ENCODE measurements at regions not wholly inside any gene's neighbourhood (a gene's known extent, or its start where the extent isn't known, plus 50 kb on each side); places are given as distances from the start of the nearest gene placed in this dataset.
"Not testable (repeated sequence)": the region's sequence is repeated elsewhere in the genome, so short reads cannot be mapped to it uniquely, and the experiment has no call there.

DNA sequence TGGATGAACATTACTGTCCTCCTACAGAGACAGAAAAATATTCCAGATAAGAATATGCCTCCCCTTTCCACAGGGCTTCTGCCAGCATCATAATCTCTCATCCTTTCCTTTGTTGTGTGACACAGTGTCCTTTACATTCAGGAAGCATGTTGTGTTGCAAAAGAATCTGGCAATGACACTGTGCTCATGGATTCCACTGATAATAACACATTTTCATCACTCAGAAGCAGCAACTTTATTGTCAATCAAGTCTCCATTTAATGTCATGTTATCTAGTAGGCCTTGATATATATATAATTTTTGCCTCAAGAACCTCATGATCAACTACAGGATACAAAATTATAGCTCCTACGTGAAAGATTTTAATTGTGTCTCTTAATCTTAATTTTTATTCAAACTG is 833.9 kb downstream of the FSTL5 start:
- DNase-seq: no peak

DNA sequence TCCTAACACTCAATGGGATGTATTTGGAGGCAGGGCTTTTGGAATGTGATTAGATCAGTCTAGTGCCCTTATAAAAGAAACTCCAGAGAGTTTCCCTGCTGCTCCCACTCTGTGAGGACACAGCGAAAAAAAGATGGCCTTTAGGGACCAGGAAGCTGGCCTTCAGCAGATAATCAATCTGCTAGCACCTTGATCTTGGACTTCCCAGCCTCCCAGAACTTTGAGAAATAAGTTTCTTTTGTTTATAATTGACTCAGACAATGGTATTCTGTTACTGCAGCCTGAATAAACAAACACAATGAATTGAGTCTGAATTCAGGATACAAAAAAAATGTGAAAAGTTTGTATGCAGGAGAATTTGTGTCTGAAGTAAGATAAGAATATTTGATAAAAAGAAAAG is 842.1 kb downstream of the FSTL5 start:
- no peak for DNase-seq

DNA sequence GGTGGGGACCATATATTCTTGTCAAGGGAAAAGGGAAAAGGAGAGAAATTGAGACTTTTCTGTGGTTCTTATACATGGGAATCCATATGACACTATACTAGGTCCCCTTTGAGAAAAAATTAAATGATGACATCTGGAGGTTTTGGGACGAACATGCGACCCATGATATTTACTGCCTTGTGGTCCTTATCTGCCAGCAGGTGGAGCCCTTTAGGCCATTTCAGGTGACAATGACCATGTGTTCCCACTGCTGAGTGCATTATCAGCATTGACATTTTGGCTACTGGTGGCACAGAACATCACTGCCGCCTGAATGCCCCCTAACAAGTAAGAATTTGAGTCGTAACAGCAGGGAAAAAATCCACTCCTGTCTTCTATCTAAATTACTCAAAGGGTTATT is 843.4 kb downstream of the FSTL5 start:
- peak; percentile 34 to 59 for DNase-seq

GRCh38 chr4:161317000-161317399 is 846.8 kb downstream of the FSTL5 start:
- DNase-seq: no peak

DNA sequence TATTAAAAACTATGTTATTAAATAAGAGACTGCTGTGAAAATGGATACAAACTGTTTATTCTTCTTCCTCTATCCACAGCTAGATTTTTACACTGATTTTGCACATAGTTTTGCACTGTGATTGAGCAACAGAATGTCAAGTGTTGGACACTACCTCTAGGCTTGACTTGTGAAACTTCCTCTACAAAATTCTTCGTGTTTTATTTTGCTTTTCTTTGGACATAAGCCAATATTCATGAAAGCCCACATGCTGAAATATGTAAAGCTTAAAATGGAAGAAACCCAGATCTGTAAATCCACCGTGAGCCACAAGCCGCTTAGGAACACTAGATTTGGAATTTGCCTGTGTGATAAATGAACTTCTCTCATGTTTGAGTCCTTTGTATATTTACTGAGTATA is 849.4 kb downstream of the FSTL5 start:
- DNase-seq: no peak

DNA sequence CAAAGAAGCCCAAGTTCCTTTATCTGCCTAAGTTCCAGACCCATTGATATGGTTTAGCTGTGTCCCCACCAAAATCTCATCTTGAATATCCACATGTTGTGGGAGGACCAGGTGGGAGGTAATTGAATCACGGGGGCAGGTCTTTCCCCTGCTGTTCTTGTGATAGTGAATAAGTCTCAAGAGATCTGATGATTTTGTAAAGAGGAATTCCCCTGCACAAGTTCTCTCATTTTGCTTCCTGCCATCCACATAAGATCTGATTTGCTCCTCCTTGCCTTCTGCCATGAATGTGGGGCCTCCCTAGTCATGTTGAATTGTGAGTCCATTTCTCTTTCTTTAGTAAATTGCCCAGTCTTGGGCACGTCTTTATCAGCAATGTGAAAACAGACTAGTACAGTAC is 860.2 kb downstream of the FSTL5 start:
- no peak for DNase-seq

DNA sequence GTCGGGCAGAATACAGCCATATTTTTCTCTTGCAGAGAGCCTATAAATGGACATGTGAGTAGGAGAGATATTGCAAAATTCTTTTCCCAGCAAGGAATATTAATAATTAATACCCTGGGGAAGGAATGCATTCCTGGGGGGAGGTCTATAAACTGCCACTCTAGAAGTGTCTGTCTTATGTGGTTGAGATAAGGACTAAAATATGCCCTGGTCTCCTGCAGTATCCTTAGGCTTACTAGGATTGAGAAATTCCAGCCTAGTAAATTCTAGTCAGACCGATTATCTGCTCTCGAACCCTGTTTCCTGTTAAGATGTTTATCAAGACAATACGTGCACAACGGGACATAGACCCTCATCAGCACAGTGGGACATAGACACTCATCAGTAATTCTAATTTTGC is 872.6 kb downstream of the FSTL5 start:
- no peak for DNase-seq

- DNase-seq: no peak
Measured at GRCh38 chr4:161287678-161288352, 876.0 kb downstream of the FSTL5 start.

GRCh38 chr4:161285461-161285860 is 878.3 kb downstream of the FSTL5 start:
- no peak for DNase-seq

- no peak for DNase-seq
Measured at GRCh38 chr4:161280929-161281328, 882.9 kb downstream of the FSTL5 start.

GRCh38 chr4:161279095-161279494 is 884.7 kb downstream of the FSTL5 start:
- DNase-seq: no peak

DNA sequence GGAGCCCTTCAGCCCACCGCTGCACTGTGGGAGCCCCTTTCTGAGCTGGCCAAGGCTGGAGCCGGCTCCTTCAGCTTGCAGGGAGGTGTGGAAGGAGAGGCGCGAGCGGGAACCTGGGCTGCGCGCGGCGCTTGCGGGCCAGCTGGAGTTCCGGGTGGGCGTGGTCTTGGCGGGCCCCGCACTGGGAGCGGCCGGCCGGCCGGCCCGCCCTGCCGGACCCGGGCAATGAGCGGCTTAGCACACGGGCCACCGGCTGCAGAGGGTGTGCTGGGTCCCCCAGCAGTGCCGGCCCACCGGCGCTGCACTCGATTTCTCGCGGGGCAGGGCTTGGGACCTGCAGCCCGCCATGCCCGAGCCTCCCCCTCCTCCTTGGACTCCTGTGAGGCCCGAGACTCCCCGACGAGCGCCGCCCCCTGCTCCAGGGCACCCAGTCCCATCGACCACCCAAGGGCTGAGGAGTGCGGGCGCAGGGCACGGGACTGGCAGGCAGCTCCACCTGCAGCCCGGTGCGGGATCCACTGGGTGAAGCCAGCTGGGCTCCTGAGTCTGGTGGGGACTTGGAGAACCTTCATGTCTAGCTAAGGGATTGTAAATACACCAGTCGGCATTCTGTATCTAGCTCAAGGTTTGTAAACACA is 886.5 kb downstream of the FSTL5 start:
- DNase-seq: not testable (repeated sequence)

DNA sequence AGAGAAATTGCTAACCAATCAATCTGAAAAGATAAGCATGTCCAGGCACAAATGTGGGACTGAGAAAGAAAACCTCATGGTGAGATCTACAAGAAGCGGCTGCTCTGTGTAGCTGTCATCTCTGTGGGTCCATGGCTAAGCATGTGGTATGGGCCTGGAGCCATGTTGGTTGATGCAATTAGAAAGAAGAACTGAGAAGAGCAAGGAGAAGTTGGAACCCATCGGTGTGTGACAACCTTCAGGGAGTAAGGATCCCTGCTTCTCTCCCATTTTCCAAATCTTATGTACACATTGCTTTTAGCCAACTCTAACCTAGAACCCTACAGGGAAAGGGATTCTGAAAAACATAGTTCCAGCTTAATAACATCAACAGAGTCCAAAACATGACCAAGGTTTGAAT is 890.2 kb downstream of the FSTL5 start:
- no peak for DNase-seq

DNA sequence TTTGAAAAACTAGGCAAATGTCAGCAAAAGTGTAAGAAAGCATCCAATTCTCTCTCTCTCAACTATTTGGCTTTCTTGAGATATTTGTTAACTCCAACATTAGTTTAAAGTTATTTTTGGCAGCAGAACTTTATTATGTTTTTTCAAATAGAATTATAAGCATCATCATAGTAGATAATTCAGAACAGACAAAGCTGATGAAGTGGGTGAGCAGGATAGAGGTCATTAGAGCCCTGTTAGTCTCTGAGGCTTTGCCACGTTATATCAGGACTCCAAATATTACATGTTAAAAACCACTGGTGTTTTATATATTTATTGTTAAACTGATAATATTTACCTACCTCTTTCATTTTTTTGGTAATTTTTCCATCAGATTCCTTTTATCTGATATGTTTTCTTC is 903.0 kb downstream of the FSTL5 start:
- no peak for DNase-seq

- DNase-seq: peak in 1 of 2 experiments; percentile 21
Measured at GRCh38 chr4:161256716-161257115, 907.1 kb downstream of the FSTL5 start.

DNA sequence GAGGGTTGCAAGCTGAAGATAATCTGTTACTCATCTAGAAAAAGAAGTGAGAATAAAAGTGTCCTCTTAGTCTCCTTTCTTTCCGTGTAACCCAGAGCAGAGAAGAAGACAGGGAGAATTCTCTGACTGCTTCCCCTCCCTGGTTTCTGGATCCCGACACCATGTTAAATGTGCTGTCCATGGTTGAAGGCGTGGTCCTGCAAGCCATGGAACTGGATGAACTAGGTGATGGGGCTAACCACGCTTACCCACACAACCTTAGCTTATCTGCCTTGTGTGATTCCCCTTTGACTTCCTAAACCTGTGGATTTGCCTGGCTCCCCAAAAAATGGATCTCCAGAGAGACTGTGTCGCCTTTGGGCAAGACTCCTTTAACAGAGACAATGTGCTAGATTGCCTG is 907.6 kb downstream of the FSTL5 start:
- DNase-seq: no peak

DNA sequence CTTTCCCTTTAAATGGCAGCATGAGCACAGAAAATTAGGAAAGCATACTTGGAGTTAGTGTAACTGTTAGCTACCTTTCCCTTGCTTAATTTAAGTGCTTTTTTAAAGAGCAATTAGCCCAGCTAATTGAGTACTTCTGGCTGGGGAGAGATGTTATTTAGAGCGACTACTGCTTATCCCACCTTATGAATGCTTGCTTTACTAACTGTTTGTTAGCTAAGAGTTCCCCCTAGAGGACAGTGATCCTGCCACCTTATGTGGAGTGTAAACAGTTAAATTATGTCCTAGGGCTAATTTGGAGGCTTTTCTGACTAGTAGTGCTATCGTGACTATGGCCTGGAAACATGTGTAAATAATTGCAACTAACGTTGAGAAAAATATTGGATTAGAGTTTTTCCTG is 909.4 kb downstream of the FSTL5 start:
- peak in 1 of 2 experiments; percentile 16 for DNase-seq

GRCh38 chr4:161252520-161253141 is 911.2 kb downstream of the FSTL5 start:
- peak in 1 of 2 experiments; percentile 39 for DNase-seq

DNA sequence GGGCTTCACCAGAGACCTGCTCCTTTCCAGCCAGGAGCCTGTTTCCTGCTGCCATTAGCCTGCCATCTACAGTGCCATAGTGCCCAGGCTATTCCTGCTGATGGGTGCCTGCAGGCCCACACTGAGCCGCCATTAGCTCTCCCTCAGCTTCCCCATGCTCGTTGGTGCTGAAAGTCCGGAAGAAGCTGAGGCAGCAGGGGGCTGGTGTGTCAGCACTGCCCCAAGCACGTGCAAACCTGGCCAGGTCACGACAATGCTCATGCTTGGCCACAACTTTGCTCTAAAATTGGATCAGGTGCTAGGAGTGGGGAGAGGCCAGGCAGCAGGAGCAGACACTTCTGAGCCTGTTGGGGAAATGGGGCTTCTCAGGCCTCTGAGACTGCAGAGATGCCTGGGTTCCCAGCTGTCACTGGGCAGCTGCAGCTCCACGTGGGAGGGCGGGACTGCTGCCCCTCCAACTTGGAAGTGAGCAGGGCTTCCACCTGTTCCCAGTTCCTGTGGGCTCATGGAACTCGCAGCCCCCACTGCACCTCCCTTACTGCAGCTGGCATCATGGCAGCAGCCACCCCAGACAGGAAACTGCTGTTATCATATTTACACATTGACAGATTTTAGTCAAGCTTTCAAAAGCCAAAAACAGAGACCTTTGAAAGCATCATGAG is 913.9 kb downstream of the FSTL5 start:
- peak in 1 of 2 experiments; percentile 24 for DNase-seq

DNA sequence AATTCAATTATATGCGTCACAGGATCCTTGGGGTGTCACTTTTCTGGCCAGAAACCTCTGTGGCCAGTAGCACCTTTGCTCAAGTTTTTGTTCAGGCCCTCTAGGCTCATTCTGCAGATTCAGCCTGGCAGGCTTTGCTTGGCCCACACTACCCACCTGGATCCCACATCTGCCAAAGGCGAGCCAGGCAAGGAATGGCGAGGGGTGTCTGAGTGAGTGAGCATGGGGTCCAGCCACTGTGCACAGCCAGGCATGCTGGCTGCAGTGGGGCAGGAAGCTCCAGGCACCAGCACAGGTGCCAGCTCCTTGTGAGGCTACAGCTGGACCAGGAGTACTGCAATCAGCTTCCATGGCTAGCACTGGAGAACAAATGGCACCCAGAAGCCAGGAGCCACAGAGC is 914.9 kb downstream of the FSTL5 start:
- DNase-seq: no peak

GRCh38 chr4:161247831-161248230 is 916.0 kb downstream of the FSTL5 start:
- DNase-seq: no peak

- no peak for DNase-seq
Measured at GRCh38 chr4:161238033-161238432, 925.8 kb downstream of the FSTL5 start.

GRCh38 chr4:161237495-161237894 is 926.3 kb downstream of the FSTL5 start:
- no peak for DNase-seq

DNA sequence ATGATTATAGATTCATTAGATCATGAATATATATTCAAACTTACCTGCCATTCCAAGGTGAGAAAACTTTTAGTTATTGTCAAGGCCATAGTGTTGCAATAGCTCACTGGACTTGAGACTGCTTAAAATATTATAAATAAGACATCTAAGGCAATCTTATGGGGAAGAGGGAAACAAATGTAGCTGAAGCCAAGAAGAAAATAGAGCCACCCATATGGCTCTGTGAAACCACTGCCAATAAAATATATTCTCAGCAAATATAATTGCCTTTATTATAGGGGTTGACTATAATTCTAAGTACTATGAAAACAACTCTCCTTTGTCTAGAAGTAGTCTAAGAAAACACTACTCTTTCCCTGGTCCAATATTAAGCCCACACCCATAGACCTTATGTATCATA is 938.5 kb downstream of the FSTL5 start:
- no peak for DNase-seq
